ENCODE measurements at regions not wholly inside any gene's neighbourhood (a gene's known extent, or its start where the extent isn't known, plus 50 kb on each side); places are given as distances from the start of the nearest gene placed in this dataset.

- no peak overlapping the region for H3K4me3 Mint-ChIP-seq
- H3K36me3 Mint-ChIP-seq (ENCODE audit: low read depth): no peaks in the 10 kb centered on the region
- TF ChIP-seq CTCF (IDR thresholded peaks at IDR 0.05): no peak
These were observed 100.1 kb upstream of the LRFN5 start for GRCh38 chr14:41506552-41506951.

GRCh38 chr14:41505491-41505890, 101.2 kb upstream of the LRFN5 start:
- no peaks in the 10 kb centered on the region for H3K27me3 Mint-ChIP-seq (ENCODE audit: low read depth, poor library complexity)
- no peak for TF ChIP-seq CTCF (IDR thresholded peaks at IDR 0.05)
- H3K4me3 Mint-ChIP-seq: no peak overlapping the region
- no peaks in the 10 kb centered on the region for H3K9me3 Mint-ChIP-seq
- H3K36me3 Mint-ChIP-seq (ENCODE audit: low read depth): no peaks in the 10 kb centered on the region
- H3K4me1 Mint-ChIP-seq: no peaks in the 10 kb centered on the region
- no peak for DNase-seq
- no peak overlapping the region for H3K27ac Mint-ChIP-seq

More at GRCh38 chr14:41506552-41506951, 100.1 kb upstream of the LRFN5 start:
- H3K27me3 Mint-ChIP-seq (ENCODE audit: low read depth, poor library complexity): no peaks in the 10 kb centered on the region
- no peaks in the 10 kb centered on the region for H3K4me1 Mint-ChIP-seq
- no peaks in the 10 kb centered on the region for H3K9me3 Mint-ChIP-seq
- DNase-seq: no peak
- no peak overlapping the region for H3K27ac Mint-ChIP-seq

- no peak for TF ChIP-seq CTCF (IDR thresholded peaks at IDR 0.05)
- Mint-ChIP-seq H3K27me3 (ENCODE audit: low read depth, poor library complexity) (no peaks in the 10 kb centered on the region), H3K9me3 (no peaks in the 10 kb centered on the region), H3K4me3 (no peak overlapping the region), H3K36me3 (ENCODE audit: low read depth) (no peaks in the 10 kb centered on the region), H3K4me1 (no peaks in the 10 kb centered on the region), H3K27ac (no peak overlapping the region)
- no peak for DNase-seq
These were observed 107.7 kb upstream of the LRFN5 start for GRCh38 chr14:41498959-41499358.

GRCh38 chr14:41490323-41490722, 116.4 kb upstream of the LRFN5 start:
- Mint-ChIP-seq H3K36me3 (ENCODE audit: low read depth) (peaks cover 5% of the 10 kb centered on the region), H3K27me3 (ENCODE audit: low read depth, poor library complexity) (no peaks in the 10 kb centered on the region), H3K4me1 (no peaks in the 10 kb centered on the region), H3K27ac (no peak overlapping the region), H3K4me3 (no peak overlapping the region), H3K9me3 (peaks cover 6% of the 10 kb centered on the region)
- no peak for TF ChIP-seq CTCF (IDR thresholded peaks at IDR 0.05)
- no peak for DNase-seq

GRCh38 chr14:41489315-41489972, 117.2 kb upstream of the LRFN5 start:
- H3K4me1 Mint-ChIP-seq: no peaks in the 10 kb centered on the region
- DNase-seq: no peak
- H3K36me3 Mint-ChIP-seq (ENCODE audit: low read depth): peaks cover 5% of the 10 kb centered on the region
- H3K27me3 Mint-ChIP-seq (ENCODE audit: low read depth, poor library complexity): no peaks in the 10 kb centered on the region
- H3K9me3 Mint-ChIP-seq: peaks cover 6% of the 10 kb centered on the region
- no peak overlapping the region for H3K27ac Mint-ChIP-seq
- TF ChIP-seq CTCF (IDR thresholded peaks at IDR 0.05): no peak
- H3K4me3 Mint-ChIP-seq: no peak overlapping the region

GRCh38 chr14:41488401-41488800, 118.3 kb upstream of the LRFN5 start:
- Mint-ChIP-seq H3K4me3 (no peak overlapping the region), H3K36me3 (ENCODE audit: low read depth) (peaks cover 5% of the 10 kb centered on the region), H3K9me3 (peaks cover 6% of the 10 kb centered on the region), H3K27me3 (ENCODE audit: low read depth, poor library complexity) (no peaks in the 10 kb centered on the region), H3K4me1 (no peaks in the 10 kb centered on the region), H3K27ac (no peak overlapping the region)
- DNase-seq: no peak
- TF ChIP-seq CTCF (IDR thresholded peaks at IDR 0.05): no peak
